ENCODE measurements at regions not wholly inside any gene's neighbourhood (a gene's known extent, or its start where the extent isn't known, plus 50 kb on each side); places are given as distances from the start of the nearest gene placed in this dataset.
"Not testable (repeated sequence)": the region's sequence is repeated elsewhere in the genome, so short reads cannot be mapped to it uniquely, and the experiment has no call there.

DNA sequence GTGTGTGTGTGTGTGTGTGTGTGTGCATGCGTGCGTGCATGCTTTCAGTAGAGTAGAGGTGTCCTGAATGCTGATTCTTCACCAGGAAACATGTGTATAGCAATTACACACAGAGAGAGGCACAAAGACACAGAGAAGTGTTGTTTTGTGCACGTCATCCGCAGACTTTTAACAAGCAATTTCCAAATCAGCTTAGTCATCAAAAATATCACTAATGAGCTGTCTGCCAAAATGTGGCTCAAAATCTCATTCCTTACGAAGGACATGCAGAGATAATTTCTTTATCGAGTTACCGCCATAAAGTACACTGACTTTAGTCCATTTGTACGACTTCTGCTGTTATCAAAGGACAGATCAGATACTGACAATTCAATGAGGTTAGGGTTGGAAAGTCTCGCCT, 274.9 kb upstream of the RARB start:
- DNase-seq: no peak

DNA sequence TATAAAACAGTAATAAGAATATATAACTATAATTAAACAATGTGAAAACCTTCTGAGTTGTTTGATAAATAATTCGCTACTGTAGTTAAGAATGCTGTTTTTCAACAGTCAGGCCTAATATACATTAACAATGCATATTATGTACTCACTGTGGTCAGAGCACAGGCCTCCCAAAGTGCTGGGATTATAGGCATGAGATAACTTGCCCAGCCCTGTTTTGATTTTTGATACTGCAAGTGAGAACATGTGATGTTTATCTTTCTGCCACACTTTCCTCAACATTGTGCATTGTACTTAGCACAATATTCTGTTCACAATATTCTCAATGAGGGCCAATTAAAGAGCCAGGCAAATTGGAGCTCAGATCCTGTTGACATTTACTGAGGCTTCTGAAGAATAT, 274.5 kb upstream of the RARB start:
- DNase-seq: no peak

DNA sequence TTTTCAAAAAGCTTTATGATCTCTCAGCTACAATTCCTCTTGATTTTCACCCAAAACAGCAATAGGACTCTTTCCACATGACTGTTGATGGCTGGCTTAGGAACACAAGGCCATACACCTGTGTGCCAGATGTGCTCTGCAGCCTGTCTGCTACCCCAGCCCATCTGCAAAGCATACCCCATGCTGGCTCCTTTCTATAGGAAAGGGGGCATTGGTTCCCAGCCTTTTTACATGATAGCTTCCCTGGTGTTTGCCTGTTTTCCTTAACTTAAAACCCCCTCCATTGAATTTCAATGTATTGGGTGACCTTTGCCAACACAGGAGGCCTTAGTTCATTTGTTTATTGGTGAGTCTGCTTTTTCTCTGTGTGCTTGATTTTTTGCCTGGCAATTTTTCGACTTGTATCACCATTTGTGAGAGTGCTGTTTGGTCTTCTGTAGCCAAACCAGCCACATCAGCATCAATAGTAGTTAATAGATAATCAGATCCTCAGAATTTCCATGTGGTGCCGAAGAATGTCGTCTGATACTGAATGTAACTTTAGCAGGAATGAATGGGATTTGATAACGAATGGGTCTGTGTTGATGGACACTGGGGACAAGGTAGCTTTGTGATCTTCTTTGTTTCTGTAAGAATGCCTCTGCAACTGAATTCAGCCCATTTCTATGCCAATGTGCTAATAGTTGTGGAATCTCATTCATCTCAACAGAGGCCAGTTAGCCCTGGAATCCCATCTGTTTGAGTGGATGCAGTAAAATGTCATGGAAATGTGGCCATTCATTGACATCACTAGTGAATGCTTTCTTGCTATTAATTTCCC, 272.2 kb upstream of the RARB start:
- DNase-seq: no peak

DNA sequence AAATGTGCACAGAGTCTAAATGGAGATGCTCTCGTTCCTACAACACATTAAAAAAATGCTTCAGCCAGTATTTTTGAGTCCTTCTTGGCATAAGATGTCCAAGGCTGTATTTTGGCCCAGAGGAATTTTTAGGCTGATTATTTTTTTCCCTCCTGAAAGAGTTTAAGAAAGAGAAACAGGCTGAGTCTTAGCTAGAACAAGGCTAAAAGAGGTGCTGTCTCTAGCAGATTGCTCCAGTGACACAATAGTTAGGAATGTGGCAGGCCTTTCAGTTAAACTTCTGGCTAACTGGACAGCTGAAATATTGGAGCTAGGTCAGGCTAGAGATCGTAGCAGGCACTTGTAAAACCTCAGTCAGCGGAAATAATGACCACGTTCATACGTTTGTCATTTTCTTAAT, 271.4 kb upstream of the RARB start:
- DNase-seq: no peak

DNA sequence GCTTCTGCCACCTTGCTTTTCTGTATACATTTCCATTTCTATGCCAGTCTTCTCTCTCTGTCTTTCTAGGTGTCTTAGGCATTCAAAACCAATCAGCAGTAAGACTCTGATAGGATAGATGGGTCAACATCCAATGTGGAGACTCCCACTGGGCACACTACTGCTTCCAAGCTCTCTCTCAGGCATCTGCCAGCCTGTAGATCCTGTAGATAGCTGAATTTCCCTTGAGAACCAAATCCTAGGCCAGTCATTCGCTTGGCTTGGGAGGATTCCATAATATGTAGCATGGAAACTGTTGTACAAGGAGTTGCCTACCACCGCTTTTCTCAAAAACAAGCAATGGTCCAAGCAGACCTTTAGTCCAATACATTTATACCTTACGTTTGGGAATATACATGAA, 262.8 kb upstream of the RARB start:
- no peak for DNase-seq

DNA sequence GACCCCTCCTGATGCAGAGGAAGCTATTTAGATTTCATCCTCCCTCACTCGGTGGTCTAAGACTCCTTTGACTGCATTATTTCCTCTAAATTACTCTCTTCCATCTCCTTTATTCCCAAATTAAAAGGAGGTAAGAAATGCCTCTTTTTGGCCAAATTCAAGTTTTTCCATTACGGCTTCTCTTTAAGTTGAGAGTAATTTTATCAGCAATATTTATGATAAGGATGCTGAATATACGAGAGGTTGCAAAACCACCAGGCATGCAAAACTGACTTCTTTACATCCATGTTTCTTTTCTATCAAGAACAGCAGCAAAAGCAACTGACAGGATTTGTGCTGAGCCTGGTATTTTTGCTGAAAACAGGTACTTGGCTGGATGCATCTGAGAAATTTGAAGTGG, 262.0 kb upstream of the RARB start:
- DNase-seq: no peak

DNA sequence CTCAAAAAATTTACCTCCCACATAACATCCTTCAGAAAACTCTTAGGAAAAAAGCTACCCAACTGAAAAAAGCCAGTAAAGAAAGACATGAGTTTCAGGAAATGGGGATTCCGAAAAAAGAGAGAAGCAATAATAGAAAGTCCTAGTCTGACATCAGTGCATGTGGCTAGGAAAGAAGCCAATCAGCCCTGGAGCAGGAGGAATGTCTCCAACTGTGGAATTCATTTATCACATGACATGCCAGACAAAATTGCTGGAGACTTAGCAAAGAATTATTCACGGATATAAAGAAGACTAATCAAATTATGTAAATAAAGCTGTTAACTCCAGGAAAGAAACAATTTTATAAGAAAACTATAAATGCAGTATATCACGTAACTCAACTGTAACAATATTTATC, 258.9 kb upstream of the RARB start:
- DNase-seq: no peak

DNA sequence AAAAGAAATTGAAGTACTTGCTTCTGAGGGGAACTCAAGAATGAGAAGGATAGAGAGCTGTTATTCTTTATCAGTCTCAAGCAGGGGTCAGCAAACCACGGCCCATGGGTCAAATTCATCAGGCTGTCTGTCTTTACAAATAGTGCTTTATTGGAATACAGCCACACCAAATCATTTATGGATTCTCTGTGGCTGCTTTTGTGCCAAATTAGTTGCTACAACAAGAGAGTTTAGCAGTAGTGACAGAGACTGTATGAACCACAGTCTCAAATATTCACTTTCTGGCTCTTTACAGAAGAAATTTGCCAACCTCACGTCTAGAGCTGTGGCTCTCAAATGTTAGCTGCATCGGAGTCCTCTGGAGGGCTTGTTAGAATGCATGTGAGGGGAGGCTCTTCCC, 258.0 kb upstream of the RARB start:
- DNase-seq: no peak

DNA sequence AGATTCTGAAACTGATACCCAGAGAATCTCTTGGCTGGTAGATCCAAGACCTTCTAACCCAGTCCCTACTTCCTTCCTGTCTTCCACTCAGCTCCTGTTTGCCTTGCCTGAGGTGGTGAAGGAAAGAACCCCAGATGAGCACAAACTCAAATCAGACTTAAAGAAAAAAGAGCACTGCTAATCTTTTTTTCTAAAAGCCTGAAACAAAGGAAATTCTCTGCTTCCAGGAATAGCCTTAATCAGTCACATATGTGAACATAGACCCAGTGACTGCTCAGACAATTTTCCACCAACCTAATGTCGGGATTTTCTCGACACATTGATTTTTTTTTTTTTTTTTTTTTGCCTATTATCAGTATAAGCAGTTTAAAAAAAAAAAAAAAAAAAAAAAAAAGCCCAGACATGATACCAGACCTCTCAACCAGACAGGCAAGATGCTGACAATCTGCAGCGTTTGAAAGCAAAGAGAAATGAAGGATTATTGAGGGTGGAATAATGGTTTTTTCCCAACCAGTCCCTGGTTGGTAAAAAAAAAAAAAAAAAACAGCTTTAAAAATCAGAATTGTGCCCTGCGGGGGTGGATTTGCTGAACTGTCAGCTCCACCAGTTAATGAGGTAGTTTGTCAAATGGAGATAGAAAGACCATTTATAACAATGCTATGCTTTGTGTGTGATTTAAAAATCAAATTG, 256.8 kb upstream of the RARB start:
- DNase-seq: no peak

DNA sequence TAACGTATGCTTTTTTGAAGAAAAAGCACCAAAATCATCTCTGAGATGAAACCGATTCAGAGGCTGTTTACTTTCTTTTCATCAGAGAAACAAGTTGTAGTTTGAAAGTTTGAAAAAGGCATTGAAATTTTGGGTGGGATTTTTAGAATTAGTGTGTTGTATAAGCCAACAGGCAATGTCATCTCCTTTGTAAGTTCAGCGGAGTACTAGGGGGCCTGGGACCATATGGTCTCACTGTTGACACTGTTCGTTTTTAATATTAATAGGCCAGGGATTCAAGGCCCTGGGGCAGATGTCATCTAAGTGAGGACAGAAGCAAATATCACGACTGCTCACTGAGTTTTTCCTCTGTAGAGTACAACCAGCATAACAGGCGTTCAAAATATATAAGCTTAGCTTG, 256.2 kb upstream of the RARB start:
- DNase-seq: no peak

DNA sequence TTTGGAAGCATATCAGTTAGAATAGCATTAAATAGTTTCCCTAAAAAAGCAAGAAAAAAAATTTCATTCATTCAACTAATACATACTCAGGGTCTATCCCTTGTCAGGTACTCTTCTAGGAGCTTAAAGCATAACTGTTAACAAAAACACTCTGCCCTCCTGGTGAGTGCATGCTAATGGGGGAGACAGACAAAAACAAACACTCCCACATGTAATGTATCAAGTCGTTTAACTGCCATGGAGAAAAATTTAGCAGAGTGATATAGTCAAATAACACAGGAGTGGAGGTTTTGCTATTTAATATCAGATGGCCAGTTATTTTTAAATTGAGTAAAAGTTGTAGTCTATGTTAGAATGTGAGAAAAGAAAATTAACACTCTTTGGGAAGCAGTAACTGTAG, 254.5 kb upstream of the RARB start:
- DNase-seq: peak; percentile 62

DNA sequence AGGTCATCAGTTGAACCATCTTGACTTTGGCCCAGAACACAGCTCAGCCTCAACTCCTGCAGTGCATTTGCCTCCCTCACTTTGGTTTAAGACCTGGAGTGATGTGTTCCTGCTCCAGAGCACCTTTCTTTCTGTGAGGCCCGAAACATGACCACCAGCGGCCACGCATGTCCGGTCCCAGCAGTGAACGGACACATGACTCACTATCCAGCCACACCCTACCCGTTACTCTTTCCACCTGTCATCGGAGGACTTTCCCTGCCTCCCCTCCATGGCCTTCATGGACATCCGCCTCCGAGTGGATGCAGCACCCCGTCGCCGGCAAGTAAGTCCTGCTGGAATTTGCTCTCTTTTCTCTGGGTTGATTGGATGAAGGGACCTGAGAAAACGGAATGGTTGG, 253.8 kb upstream of the RARB start:
- DNase-seq: no peak

DNA sequence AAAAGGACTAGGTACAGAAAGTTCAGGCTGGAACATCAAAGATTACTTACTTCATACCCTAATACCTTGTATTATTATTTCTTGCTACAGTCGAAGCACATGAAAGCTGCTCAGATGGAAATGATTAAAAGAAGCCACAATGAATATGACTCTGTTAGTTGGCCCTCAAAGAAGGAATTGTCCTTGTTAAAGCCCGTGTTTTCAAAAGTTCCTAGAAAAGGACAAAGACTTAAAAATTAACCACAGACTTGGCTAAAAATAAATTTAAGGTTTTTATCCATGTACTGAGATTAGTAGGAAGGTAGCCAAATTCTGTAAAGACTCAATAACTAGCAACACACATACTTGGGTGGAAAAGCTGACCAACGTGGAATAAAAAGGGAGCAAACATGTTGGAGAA, 251.0 kb upstream of the RARB start:
- no peak for DNase-seq

DNA sequence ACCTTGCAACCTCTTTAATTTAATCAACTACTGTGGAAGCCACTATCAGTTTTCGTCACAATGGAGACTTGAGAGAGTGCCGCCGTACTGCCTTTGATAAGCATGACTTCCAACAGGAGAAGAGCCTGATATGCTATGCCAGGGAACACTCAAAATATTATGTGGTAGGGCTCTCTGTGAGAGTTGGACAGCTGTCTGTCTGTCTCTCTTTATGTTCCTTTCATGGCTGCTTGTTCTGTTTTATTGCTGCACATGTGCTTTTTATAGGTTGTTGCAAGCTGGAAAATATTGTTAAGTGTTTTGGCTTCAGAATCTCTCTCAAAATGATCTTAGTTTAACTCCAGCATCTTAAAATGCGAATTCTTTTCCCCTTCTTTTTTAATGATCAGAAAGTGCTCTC, 249.4 kb upstream of the RARB start:
- no peak for DNase-seq

DNA sequence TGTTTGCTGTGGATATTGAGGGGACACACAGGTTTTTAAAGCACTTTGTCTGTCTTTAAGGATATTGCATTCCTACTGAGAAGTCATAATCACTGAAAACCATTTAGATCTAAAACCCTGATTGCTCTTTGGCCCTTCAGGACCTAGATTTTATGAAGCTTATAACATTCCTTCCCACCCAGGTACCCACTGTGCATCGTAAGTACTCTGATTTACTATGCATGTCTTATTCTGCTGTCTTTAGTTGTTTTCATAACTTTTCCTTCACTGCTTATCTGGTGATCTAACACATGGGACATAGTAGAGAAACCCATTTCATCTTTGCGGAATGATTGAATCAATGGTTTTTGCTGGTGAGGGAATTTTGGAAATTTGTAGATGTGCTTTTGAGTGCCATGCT, 247.0 kb upstream of the RARB start:
- no peak for DNase-seq

DNA sequence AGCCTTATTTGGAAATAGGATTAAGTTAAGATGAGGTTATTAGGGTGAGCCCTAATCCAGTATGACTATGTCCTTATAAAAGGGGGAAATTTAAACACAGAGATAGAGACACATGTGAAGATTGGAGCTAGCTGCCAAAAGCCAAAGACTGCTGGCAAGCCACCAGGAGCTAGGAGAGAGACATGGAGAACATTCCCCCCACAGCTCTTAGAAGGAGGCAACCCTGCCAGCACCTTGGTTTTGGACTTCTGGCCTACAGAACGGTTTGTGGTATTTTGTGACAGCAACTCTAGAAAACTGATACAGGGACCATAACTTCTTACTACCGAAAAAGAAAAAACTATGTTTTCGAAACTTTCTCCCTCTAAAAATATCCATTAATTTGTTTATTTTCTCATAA, 245.3 kb upstream of the RARB start:
- no peak for DNase-seq

DNA sequence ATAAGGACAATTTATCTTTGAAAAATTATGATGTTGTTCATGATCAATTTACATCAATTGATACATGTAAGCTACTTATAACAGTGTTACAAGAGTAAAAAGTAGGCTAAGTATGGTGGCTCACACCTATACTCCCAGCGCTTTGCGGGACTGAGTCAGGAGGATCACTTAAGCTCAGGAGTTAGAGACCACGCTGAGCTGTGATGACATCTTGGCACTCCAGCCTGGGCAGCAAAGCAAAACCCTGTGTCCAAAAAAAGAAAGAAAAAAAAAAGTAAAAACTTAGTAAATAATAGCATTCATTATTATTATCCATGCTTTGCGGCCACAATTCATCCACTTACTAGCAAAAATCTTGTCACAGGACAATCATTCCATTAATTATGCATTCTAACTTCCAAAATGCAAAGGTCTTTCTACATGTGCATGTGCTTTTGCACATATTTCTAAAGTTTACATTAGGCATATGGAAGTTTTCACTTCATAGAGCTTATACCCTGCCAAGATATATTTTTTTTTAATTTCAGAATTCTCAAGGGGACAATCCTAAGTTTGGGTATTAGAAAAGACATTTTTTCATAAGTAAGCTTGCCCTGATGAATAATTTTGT, 243.3 kb upstream of the RARB start:
- DNase-seq: no peak

DNA sequence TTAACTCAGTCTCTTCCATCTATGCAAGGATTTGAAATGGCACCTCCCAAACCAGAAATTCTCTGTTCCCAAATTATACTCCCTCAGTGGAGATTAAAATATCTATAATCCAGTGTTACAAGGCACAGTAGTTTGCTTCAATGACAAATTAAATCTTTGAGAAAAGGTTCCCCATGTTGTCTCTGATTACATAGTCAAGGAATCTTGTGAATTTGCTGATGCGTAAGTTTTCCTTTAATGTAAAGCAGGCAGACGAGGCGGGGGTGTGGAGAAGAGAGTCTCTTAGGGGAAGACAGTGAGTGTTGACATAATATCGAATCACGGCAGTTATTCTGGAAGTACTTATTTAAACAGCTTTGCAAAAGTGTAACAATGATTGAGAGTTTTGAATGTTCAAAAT, 236.4 kb upstream of the RARB start:
- no peak for DNase-seq

DNA sequence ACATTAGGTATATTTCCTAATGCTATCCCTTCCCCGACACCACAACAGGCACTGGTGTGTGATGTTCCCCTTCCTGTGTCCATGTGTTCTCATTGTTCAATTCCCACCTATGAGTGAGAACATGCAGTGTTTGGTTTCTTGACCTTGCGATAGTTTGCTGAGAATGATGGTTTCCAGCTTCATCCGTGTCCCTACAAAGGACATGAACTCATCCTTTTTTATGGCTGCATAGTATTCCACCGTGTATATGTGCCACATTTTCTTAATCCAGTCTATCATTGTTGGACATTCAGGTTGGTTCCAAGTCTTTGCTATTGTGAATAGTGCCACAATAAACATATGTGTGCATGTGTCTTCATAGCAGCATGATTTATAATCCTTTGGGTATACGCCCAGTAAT, 228.5 kb upstream of the RARB start:
- DNase-seq: not testable (repeated sequence)

DNA sequence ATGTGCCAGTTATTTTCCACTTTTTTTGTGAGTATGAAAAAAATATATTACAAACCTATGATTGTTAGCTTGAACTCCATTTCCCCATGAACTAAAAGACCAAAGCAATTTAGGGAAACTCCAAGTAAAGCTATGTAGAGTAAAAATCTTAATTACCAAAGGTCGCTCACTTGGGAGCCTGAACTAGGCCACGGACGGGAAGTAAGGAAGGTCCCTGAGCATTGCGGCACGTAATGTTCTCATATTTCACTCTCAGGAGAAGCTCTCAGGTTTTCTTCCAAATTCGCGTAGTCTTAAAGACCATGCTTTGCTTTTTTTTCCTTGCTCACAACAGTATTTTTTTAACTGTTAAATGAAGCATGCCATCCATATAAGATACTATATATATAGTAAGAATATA, 215.3 kb upstream of the RARB start:
- DNase-seq: no peak

DNA sequence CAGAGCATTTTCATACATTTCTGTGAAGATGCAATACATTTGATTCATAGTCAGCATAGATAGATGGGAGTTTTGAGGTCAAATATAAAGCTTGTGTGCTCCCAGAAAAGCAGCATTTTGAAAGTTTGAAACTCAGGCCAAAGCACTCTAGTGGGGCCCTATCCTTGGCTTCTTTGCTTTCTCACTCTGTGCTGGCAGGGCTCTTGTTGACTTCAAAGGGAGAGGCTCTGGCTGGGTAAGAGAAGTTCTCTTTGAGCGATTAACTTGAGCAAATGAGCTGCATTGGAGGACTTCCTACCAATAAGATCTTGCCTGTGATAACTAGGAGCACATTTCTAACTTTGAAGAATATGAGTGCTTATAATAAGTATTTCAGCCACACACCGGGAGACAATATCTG, 214.0 kb upstream of the RARB start:
- DNase-seq: no peak

DNA sequence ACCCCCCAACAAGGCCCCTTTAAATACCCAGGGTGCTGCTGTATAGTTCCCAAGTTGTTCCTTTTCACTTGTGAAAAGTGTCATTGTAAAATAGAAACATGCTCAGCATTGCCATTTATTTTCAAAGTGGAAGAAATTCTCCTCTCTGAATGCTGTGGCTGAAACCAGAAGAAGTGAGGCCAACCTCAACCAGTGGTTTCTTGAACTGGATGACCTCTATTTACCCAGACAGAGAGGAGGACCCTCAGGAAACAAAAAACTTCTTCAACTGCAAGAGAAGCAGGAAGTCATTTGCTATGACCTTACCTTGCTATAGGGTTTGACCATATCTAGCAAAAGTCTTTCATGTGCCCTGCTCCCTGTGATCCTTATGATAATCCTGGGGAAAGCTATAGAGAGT, 209.7 kb upstream of the RARB start:
- no peak for DNase-seq

DNA sequence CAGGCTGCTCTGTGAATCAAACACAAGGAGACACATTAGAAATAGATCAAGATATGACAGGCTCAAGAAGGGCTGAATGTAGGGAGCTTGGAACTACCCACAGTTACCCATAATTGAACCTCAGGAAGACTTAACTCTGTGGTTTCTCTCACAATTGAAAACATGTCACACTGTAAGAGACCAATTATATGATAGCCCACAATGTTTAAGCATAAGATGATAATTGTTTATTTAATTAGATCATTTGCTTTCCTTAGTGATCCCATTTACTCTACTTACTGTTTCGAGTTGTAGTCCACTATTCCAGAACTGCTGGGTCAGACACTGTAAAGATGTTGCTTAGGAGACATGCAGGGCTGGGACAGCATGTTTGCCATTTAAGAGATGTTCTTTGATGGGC, 201.3 kb upstream of the RARB start:
- DNase-seq: no peak

DNA sequence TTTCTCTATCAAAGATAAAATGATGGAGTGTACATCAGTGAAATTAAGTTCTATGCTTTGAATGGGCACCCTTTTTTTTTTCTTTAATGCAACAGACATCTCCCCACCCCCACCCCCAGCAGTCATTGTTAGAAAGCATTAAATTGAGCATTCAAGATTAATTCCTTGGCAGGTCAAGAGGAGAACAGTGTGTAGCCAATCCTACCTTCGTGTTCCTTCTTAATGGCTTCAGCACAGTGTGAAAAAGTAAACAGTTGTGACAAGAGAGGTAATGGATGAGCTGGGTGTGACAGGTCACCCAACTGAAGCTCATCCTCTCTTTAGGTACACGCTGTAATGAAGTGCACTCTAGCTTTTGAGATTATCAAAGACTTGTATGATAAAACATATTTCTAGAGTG, 198.5 kb upstream of the RARB start:
- DNase-seq: peak; percentile 35
